Activated CD4-positive, alpha-beta memory T cell treated with anti-CD3 and anti-CD28 coated beads, Interleukin-2, amount 10 ng/mL, durations not matched to agents 7 days and 5 days (primary cell): ENCODE measurements at regions not wholly inside any gene's neighbourhood (a gene's known extent, or its start where the extent isn't known, plus 50 kb on each side); places are given as distances from the start of the nearest gene placed in this dataset.

ENCODE experiments used
- CTCF ChIA-PET: fragments of 350-600 bp; sonication (Branson Sonifier 250); formaldehyde crosslinking; loops from one replicate; lab custom pipeline; 2021; ENCODE audit warnings: antibody characterized with exemption, inconsistent platforms; lab: Charles Lee
- POLR2A ChIA-PET: fragments of 350-600 bp; sonication (Branson Sonifier 250); formaldehyde crosslinking; loops from one replicate; lab custom pipeline; 2021; ENCODE audit warnings: antibody characterized with exemption; lab: Charles Lee
- DNase-seq: peaks from one replicate; pipeline ENCODE4 v3.0.0-alpha.2; 2020
- H3K27ac Mint-ChIP-seq: one replicate; pipeline ENCODE4 v1.8.0; 2021; ENCODE audit warnings: mild to moderate bottlenecking, mixed read lengths
- H3K27me3 Mint-ChIP-seq: one replicate; pipeline ENCODE4 v1.8.0; 2021; ENCODE audit warnings: mixed read lengths
- H3K36me3 Mint-ChIP-seq: one replicate; pipeline ENCODE4 v1.8.0; 2021; ENCODE audit warnings: low read depth, mixed read lengths
- H3K4me1 Mint-ChIP-seq: one replicate; pipeline ENCODE4 v1.8.0; 2021; ENCODE audit warnings: mixed read lengths
- H3K4me3 Mint-ChIP-seq: one replicate; pipeline ENCODE4 v1.8.0; 2021; ENCODE audit warnings: mild to moderate bottlenecking, mixed read lengths
- H3K9me3 Mint-ChIP-seq: one replicate; pipeline ENCODE4 v1.8.0; 2021; ENCODE audit warnings: mixed read lengths

GRCh38 chr11:8330404-8330803 lies 66.7 kb upstream of the LMO1 start:
- Mint-ChIP-seq H3K27ac (no peak overlapping the region), H3K27me3 (peaks cover 4% of the 10 kb centered on the region), H3K4me3 (no peak overlapping the region), H3K9me3 (no peaks in the 10 kb centered on the region), H3K4me1 (no peaks in the 10 kb centered on the region), H3K36me3 (no peaks in the 10 kb centered on the region)
- no peak for DNase-seq
- ChIA-PET POLR2A (no interaction called here), CTCF (no interaction called here)

DNA sequence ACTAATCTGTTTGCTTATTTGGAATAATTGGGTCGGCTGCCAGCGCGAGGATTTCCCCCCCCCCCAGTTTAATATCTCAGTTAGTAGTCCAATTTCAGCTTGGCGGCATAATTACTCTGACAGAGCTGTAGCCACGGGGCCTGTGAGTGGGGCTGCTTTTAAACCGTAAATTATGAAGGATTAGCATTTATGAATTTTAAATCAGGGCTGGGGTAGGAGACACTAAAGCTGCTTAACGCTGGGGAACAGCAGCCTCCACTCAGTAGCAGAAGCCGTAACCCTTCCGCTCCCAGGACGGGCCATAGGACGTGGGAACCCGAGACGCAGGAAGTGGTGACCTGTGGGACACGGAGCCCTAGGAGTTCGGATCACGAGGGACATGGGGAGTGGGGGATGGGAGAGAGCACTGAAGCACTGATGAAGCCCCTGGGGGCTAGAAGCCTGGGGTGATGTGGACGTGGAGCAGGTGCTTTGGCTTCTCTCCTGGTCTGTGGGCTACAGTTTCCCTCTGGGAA lies 66.2 kb upstream of the LMO1 start:
- no peaks in the 10 kb centered on the region for H3K4me1 Mint-ChIP-seq
- peaks cover 4% of the 10 kb centered on the region for H3K27me3 Mint-ChIP-seq
- ChIA-PET POLR2A (no interaction called here), CTCF (interaction anchor here (0.9 to 1.3 kb wide), 3 partner anchors 11 to 66 kb away, joined by 3 to 4 read pairs (median 3); partner anchors contain the start of gene LMO1)
- H3K27ac Mint-ChIP-seq, result no peak overlapping the region
- no peak overlapping the region for H3K4me3 Mint-ChIP-seq
- no peak for DNase-seq
- H3K9me3 Mint-ChIP-seq, result no peaks in the 10 kb centered on the region
- H3K36me3 Mint-ChIP-seq, result no peaks in the 10 kb centered on the region

DNA sequence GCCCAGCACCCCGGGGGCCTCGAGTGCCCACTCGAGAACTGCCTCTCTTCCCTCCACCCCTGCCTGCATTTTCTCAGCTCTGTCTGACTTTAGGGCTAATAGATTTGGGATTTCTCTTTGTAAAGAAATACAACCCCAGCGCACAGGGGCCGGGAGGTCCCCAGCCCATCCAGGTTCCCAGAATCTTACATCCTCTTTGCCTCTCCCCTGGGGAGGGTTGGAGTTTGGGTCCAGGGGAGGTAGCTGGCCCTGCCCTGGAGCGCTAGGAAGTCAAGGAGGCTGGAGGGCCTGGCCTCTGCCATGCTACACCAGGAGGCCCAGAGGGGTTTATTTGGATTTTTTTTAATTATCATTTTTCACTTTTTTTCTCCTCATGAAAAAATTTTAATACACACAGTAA lies 65.7 kb upstream of the LMO1 start:
- H3K27ac Mint-ChIP-seq, result no peak overlapping the region
- no peak for DNase-seq
- ChIA-PET POLR2A (no interaction called here), CTCF (interaction anchor here (0.9 to 1.3 kb wide), 3 partner anchors 11 to 66 kb away, joined by 3 to 4 read pairs (median 3); partner anchors contain the start of gene LMO1)
- H3K4me1 Mint-ChIP-seq, result no peaks in the 10 kb centered on the region
- H3K36me3 Mint-ChIP-seq, result no peaks in the 10 kb centered on the region
- H3K4me3 Mint-ChIP-seq, result no peak overlapping the region
- peaks cover 4% of the 10 kb centered on the region for H3K27me3 Mint-ChIP-seq
- H3K9me3 Mint-ChIP-seq, result no peaks in the 10 kb centered on the region

- CTCF ChIA-PET, result interaction anchor here (0.9 to 1.3 kb wide), 2 partner anchors 14 to 65 kb away, joined by 3 to 4 read pairs; partner anchors contain the start of gene LMO1
- Mint-ChIP-seq H3K4me1 (no peaks in the 10 kb centered on the region), H3K4me3 (no peak overlapping the region), H3K36me3 (no peaks in the 10 kb centered on the region), H3K9me3 (no peaks in the 10 kb centered on the region), H3K27me3 (peaks cover 4% of the 10 kb centered on the region), H3K27ac (no peak overlapping the region)
- POLR2A ChIA-PET, result no interaction called here
- peak; percentile 68 for DNase-seq
Measured at GRCh38 chr11:8328848-8329330, 65.2 kb upstream of the LMO1 start.

DNA sequence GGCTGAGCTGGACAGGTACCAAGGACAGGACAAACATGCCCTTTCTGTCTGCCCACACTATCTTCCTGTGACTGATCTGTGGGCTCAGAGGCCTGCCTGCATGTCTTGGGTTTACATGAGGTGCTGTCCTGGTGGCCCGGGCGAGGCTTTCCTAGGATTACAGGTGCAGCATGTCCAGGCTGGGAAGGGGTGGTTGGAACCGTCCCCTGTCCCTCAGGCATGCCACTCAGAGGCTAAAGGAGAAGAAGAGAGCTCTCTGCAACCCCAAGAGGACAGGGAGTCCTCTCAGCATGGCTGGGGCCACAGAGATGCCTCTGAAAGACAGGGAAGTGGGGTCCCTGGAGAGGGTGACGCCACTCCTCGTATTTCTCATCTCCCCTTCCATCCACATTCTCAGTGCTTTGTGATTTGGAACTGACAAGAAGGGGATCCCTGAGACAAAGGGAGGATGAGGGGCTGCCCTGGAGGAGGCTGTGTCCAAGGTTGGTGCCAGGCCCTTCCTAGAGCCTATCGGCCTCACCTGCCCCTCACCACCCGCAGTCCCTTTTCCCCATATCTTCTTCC lies 64.6 kb upstream of the LMO1 start:
- Mint-ChIP-seq H3K36me3 (no peaks in the 10 kb centered on the region), H3K4me1 (no peaks in the 10 kb centered on the region), H3K27ac (no peak overlapping the region), H3K4me3 (no peak overlapping the region), H3K27me3 (peaks cover 4% of the 10 kb centered on the region), H3K9me3 (no peaks in the 10 kb centered on the region)
- DNase-seq, result no peak
- ChIA-PET POLR2A (no interaction called here), CTCF (no interaction called here)

GRCh38 chr11:8327761-8328192 lies 64.1 kb upstream of the LMO1 start:
- peaks cover 4% of the 10 kb centered on the region for H3K27me3 Mint-ChIP-seq
- H3K27ac Mint-ChIP-seq, result no peak overlapping the region
- CTCF ChIA-PET, result no interaction called here
- no peaks in the 10 kb centered on the region for H3K4me1 Mint-ChIP-seq
- no peaks in the 10 kb centered on the region for H3K9me3 Mint-ChIP-seq
- no peak overlapping the region for H3K4me3 Mint-ChIP-seq
- no peak for DNase-seq
- POLR2A ChIA-PET, result no interaction called here
- no peaks in the 10 kb centered on the region for H3K36me3 Mint-ChIP-seq

DNA sequence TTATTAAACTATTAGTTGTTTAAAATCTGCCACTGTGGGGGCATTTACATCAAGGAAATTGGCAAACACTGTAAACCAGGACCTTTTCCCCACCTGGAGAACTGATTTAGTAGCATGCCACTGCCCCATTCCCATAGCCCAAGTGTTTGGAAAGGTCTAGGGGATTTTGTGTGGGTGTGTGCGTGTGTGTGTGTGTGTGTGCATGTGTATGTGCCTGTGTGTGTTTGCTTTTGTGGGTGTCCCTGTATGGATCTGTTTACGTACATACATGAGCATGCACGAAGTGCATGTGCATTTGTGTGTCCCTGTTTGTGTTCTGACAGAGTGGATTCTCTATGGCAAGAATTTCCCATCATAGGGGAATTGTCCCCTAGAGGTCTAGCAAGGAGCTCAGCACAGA lies 62.7 kb upstream of the LMO1 start:
- H3K4me1 Mint-ChIP-seq, result no peaks in the 10 kb centered on the region
- no peak overlapping the region for H3K27ac Mint-ChIP-seq
- no peak for DNase-seq
- H3K9me3 Mint-ChIP-seq, result no peaks in the 10 kb centered on the region
- peaks cover 4% of the 10 kb centered on the region for H3K27me3 Mint-ChIP-seq
- ChIA-PET CTCF (no interaction called here), POLR2A (no interaction called here)
- no peaks in the 10 kb centered on the region for H3K36me3 Mint-ChIP-seq
- H3K4me3 Mint-ChIP-seq, result no peak overlapping the region

- no peak overlapping the region for H3K4me3 Mint-ChIP-seq
- no peaks in the 10 kb centered on the region for H3K4me1 Mint-ChIP-seq
- ChIA-PET CTCF (interaction anchor here (1.1 kb wide), 1 partner anchor 62 kb away, joined by 4 read pairs; the partner anchor contains the start of gene LMO1), POLR2A (no interaction called here)
- no peak for DNase-seq
- no peaks in the 10 kb centered on the region for H3K9me3 Mint-ChIP-seq
- no peaks in the 10 kb centered on the region for H3K36me3 Mint-ChIP-seq
- H3K27ac Mint-ChIP-seq, result no peak overlapping the region
- peaks cover 4% of the 10 kb centered on the region for H3K27me3 Mint-ChIP-seq
Measured at GRCh38 chr11:8325591-8326304, 62.1 kb upstream of the LMO1 start.

- H3K4me1 Mint-ChIP-seq, result no peaks in the 10 kb centered on the region
- H3K27me3 Mint-ChIP-seq, result peaks cover 4% of the 10 kb centered on the region
- no peak overlapping the region for H3K27ac Mint-ChIP-seq
- H3K4me3 Mint-ChIP-seq, result no peak overlapping the region
- no peaks in the 10 kb centered on the region for H3K9me3 Mint-ChIP-seq
- POLR2A ChIA-PET, result no interaction called here
- CTCF ChIA-PET, result no interaction called here
- H3K36me3 Mint-ChIP-seq, result no peaks in the 10 kb centered on the region
- DNase-seq, result no peak
Measured at GRCh38 chr11:8323161-8323935, 59.7 kb upstream of the LMO1 start.

GRCh38 chr11:8321876-8322275 lies 58.2 kb upstream of the LMO1 start:
- H3K4me1 Mint-ChIP-seq, result no peaks in the 10 kb centered on the region
- no peaks in the 10 kb centered on the region for H3K36me3 Mint-ChIP-seq
- H3K4me3 Mint-ChIP-seq, result no peak overlapping the region
- POLR2A ChIA-PET, result no interaction called here
- DNase-seq, result no peak
- peaks cover 4% of the 10 kb centered on the region for H3K27me3 Mint-ChIP-seq
- no peaks in the 10 kb centered on the region for H3K9me3 Mint-ChIP-seq
- CTCF ChIA-PET, result no interaction called here
- no peak overlapping the region for H3K27ac Mint-ChIP-seq

GRCh38 chr11:8320076-8320475 lies 56.4 kb upstream of the LMO1 start:
- Mint-ChIP-seq H3K36me3 (no peaks in the 10 kb centered on the region), H3K4me3 (no peak overlapping the region), H3K4me1 (no peaks in the 10 kb centered on the region), H3K9me3 (no peaks in the 10 kb centered on the region), H3K27ac (no peak overlapping the region), H3K27me3 (no peaks in the 10 kb centered on the region)
- CTCF ChIA-PET, result no interaction called here
- POLR2A ChIA-PET, result no interaction called here
- DNase-seq, result no peak

DNA sequence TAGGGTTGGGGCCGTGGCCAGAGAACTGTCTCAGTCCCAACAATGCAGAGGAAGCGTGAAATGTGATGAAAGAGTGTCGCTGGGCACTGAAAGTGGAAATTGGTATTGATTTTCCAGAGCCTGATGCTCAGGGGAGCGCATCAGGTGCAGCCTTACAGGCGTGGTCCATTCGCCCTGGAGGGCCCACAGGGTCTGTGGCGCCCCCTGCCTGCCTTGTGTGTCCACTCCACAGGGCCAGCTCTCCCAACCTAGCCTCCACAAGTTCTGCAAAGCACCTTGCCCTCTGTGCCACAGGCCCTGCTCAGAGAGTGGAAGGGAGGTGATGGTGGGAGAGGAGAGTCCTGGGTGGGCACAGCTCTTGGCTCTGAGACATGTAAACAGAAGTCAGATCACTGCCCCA lies 54.9 kb upstream of the LMO1 start:
- CTCF ChIA-PET, result interaction anchor here (0.8 kb wide), 1 partner anchor 72 kb away, joined by 3 read pairs; no protein-coding TSS in a partner anchor
- H3K27me3 Mint-ChIP-seq, result no peaks in the 10 kb centered on the region
- no peaks in the 10 kb centered on the region for H3K9me3 Mint-ChIP-seq
- DNase-seq, result no peak
- H3K36me3 Mint-ChIP-seq, result no peaks in the 10 kb centered on the region
- POLR2A ChIA-PET, result no interaction called here
- H3K4me1 Mint-ChIP-seq, result no peaks in the 10 kb centered on the region
- H3K27ac Mint-ChIP-seq, result no peak overlapping the region
- H3K4me3 Mint-ChIP-seq, result no peak overlapping the region

DNA sequence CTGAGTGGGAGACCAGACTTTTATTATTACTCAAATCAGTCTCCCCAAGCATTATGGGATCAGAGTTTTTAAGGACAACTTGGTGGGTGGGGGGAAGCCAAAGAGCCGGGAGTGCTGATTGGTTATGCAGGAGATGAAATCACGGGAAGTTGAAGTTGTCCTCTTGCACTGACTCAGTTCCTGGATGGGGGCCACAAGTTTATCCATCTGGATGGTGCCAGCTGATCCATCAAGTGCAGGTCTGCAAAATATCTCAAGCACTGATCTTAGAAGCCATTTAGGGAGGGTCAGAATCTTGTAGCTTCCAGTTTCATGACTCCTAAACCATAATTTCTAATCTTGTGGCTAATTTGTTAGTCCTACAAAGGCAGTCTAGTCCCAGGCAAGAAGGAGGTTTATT lies 53.5 kb upstream of the LMO1 start:
- ChIA-PET POLR2A (no interaction called here), CTCF (no interaction called here)
- DNase-seq, result no peak
- Mint-ChIP-seq H3K27me3 (no peaks in the 10 kb centered on the region), H3K9me3 (no peaks in the 10 kb centered on the region), H3K27ac (no peak overlapping the region), H3K4me1 (no peaks in the 10 kb centered on the region), H3K36me3 (no peaks in the 10 kb centered on the region), H3K4me3 (no peak overlapping the region)
